ENCODE measurements at regions not wholly inside any gene's neighbourhood (a gene's known extent, or its start where the extent isn't known, plus 50 kb on each side); places are given as distances from the start of the nearest gene placed in this dataset.

DNA sequence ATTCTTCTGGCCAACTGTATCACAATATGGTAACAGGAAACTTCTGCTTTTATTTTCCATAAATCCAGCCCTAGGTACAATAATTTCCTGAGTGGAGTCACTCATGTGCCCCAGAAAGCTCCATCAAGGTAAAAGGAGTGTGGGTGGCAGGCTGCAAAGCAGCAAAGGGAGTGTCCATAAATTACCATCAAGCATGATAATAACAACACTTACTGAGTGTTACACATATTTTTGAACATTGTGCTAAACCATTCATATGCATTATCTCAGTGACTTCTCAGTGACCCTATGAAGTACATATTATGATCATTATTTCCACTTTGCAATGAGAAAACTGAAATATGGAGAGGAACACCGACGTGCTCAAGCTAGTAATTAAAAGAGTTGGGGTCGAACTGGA lies 149.2 kb upstream of the PLXNA2 start:
- H3K4me3 ChIP-seq (ENCODE audit: low read length), result no peak overlapping the region
- no peak overlapping the region for H3K9ac ChIP-seq (ENCODE audit: extremely low read depth, low read length, poor library complexity, severe bottlenecking)
- 91 to 92% methylated on average over 3 of the region's 3 CpGs for WGBS, 2 experiments (ENCODE audit: insufficient coverage in 1 of 2, insufficient read length in 1 of 2)
- TF ChIP-seq, protein P1, sequence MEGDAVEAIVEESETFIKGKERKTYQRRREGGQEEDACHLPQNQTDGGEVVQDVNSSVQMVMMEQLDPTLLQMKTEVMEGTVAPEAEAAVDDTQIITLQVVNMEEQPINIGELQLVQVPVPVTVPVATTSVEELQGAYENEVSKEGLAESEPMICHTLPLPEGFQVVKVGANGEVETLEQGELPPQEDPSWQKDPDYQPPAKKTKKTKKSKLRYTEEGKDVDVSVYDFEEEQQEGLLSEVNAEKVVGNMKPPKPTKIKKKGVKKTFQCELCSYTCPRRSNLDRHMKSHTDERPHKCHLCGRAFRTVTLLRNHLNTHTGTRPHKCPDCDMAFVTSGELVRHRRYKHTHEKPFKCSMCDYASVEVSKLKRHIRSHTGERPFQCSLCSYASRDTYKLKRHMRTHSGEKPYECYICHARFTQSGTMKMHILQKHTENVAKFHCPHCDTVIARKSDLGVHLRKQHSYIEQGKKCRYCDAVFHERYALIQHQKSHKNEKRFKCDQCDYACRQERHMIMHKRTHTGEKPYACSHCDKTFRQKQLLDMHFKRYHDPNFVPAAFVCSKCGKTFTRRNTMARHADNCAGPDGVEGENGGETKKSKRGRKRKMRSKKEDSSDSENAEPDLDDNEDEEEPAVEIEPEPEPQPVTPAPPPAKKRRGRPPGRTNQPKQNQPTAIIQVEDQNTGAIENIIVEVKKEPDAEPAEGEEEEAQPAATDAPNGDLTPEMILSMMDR (conservative IDR thresholded peaks at IDR 0.05), result no peak
- no peaks in the 10 kb centered on the region for H3K4me1 Mint-ChIP-seq
- no peaks in the 10 kb centered on the region for H3K27me3 ChIP-seq (ENCODE audit: control insufficient read depth, insufficient read depth, low read length, poor library complexity, severe bottlenecking)
- H3K36me3 ChIP-seq (ENCODE audit: control insufficient read depth, insufficient read depth, low read length), result no peaks in the 10 kb centered on the region
- H3K27me3 Mint-ChIP-seq (ENCODE audit: insufficient read depth), result no peaks in the 10 kb centered on the region
- H3K4me3 Mint-ChIP-seq, result no peak overlapping the region
- no peak for DNase-seq
- no peak overlapping the region for H3K27ac Mint-ChIP-seq
- no peak overlapping the region for H3K27ac ChIP-seq (ENCODE audit: low read depth, low read length)
- H3K36me3 Mint-ChIP-seq (ENCODE audit: low read depth), result no peaks in the 10 kb centered on the region
- peaks cover 10% of the 10 kb centered on the region for H3K9me3 ChIP-seq (ENCODE audit: control insufficient read depth, low read length)
- peaks cover 4% of the 10 kb centered on the region for H3K9me3 Mint-ChIP-seq
- no peaks in the 10 kb centered on the region for H3K4me1 ChIP-seq (ENCODE audit: control insufficient read depth, insufficient read depth, low read length)

DNA sequence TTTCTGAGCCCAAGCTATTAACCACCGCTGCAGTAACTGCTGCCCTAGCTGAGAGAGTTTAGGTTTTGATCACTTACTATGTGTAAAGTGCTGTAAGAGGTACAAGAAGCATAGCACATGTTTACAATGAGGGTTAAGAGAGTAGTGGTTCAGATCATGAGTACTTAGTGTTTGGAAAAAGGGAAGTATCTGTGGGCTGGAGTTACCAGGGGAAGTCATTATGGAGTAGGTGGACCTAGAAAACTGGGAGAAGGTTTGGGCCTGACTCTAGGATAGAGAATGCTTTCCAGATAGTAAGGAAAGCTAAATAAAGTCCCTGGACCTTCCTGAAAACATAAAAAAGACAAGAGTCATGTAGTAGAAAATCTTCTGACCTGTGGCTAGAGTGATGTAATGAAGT lies 149.6 kb upstream of the PLXNA2 start:
- H3K36me3 ChIP-seq (ENCODE audit: control insufficient read depth, insufficient read depth, low read length), result no peaks in the 10 kb centered on the region
- peaks cover 4% of the 10 kb centered on the region for H3K9me3 Mint-ChIP-seq
- no peak overlapping the region for H3K4me3 Mint-ChIP-seq
- DNase-seq, result peak; percentile 3
- H3K27ac Mint-ChIP-seq, result no peak overlapping the region
- H3K4me1 Mint-ChIP-seq, result no peaks in the 10 kb centered on the region
- H3K36me3 Mint-ChIP-seq (ENCODE audit: low read depth), result no peaks in the 10 kb centered on the region
- peaks cover 10% of the 10 kb centered on the region for H3K9me3 ChIP-seq (ENCODE audit: control insufficient read depth, low read length)
- H3K27ac ChIP-seq (ENCODE audit: low read depth, low read length), result no peak overlapping the region
- no peaks in the 10 kb centered on the region for H3K27me3 Mint-ChIP-seq (ENCODE audit: insufficient read depth)
- no peaks in the 10 kb centered on the region for H3K27me3 ChIP-seq (ENCODE audit: control insufficient read depth, insufficient read depth, low read length, poor library complexity, severe bottlenecking)
- H3K9ac ChIP-seq (ENCODE audit: extremely low read depth, low read length, poor library complexity, severe bottlenecking), result no peak overlapping the region
- TF ChIP-seq, protein P1 (conservative IDR thresholded peaks at IDR 0.05), result no peak
- 94 to 100% methylated on average over 1 of the region's 1 CpG for WGBS, 2 experiments (ENCODE audit: insufficient coverage in 1 of 2, insufficient read length in 1 of 2)
- no peak overlapping the region for H3K4me3 ChIP-seq (ENCODE audit: low read length)
- no peaks in the 10 kb centered on the region for H3K4me1 ChIP-seq (ENCODE audit: control insufficient read depth, insufficient read depth, low read length)

DNA sequence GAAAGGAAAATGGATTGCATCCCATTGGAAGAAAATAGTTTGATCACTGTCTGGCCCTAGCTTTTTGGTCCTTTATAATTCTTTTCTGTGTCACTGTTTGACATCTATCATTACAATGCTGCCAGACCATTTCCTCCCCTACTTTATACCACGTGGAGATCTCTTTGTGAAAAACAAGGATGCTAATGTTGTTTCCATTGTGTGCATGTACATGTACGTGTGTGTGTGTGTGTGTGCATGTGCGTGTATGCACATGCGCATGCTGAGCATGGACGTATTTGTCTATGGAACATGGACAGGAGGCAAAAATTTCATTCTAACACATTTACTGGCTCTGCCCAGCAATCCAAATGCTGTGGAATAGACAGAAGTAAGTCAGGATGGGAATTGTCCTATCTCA lies 153.1 kb upstream of the PLXNA2 start:
- H3K36me3 Mint-ChIP-seq (ENCODE audit: low read depth), result no peaks in the 10 kb centered on the region
- Histone ChIP-seq H3K4me3 (ENCODE audit: low read length) (no peak overlapping the region), H3K27me3 (ENCODE audit: control insufficient read depth, insufficient read depth, low read length, poor library complexity, severe bottlenecking) (no peaks in the 10 kb centered on the region), H3K9ac (ENCODE audit: extremely low read depth, low read length, poor library complexity, severe bottlenecking) (no peak overlapping the region), H3K36me3 (ENCODE audit: control insufficient read depth, insufficient read depth, low read length) (no peaks in the 10 kb centered on the region), H3K9me3 (ENCODE audit: control insufficient read depth, low read length) (peaks cover 10% of the 10 kb centered on the region), H3K4me1 (ENCODE audit: control insufficient read depth, insufficient read depth, low read length) (no peaks in the 10 kb centered on the region), H3K27ac (ENCODE audit: low read depth, low read length) (no peak overlapping the region)
- H3K4me1 Mint-ChIP-seq, result peaks cover 1% of the 10 kb centered on the region
- H3K27ac Mint-ChIP-seq, result no peak overlapping the region
- H3K4me3 Mint-ChIP-seq, result no peak overlapping the region
- WGBS, 2 experiments (ENCODE audit: insufficient coverage in 1 of 2, insufficient read length in 1 of 2), result 89% methylated on average over 5 of the region's 5 CpGs; no CpG with 5 or more reads in 1 of the 2 experiments
- DNase-seq, result no peak
- H3K27me3 Mint-ChIP-seq (ENCODE audit: insufficient read depth), result peaks cover 1% of the 10 kb centered on the region
- TF ChIP-seq, protein P1 (conservative IDR thresholded peaks at IDR 0.05), result no peak
- peaks cover 4% of the 10 kb centered on the region for H3K9me3 Mint-ChIP-seq

All from endodermal cell (in vitro differentiated cells).